Gastroesophageal sphincter (tissue), 3 donors: ENCODE measurements at regions not wholly inside any gene's neighbourhood (a gene's known extent, or its start where the extent isn't known, plus 50 kb on each side); places are given as distances from the start of the nearest gene placed in this dataset.

Experiments
- EP300 ChIP-seq: sonication (generic); formaldehyde crosslinking; IDR thresholded peaks from one replicate; pipeline ENCODE4 v1.6.1; 2017; ENCODE audit warnings: antibody characterized with exemption, mild to moderate bottlenecking
- POLR2A ChIP-seq, 2 donors: fragments of 450-650 bp; IDR thresholded peaks; one replicate each; pipeline ENCODE4 v1.6.1; 2017; ENCODE audit warnings: antibody characterized with exemption in 2 of 2, mild to moderate bottlenecking in 2 of 2, moderate library complexity in 1 of 2
- POLR2AphosphoS5 ChIP-seq: sonication (generic); formaldehyde crosslinking; IDR thresholded peaks from one replicate; pipeline ENCODE4 v1.6.1; 2017; ENCODE audit warnings: antibody characterized with exemption
- TF ChIP-seq, protein P1 (sequence below), 4 experiments: fragments of 200-600 bp in 2 of 4; fragments of 450-650 bp in 2 of 4; sonication (generic) in 1 of 4; IDR thresholded peaks; one replicate each; pipeline ENCODE4 v1.5.1; 2017 to 2019; ENCODE audit warnings: antibody characterized with exemption in 4 of 4, mild to moderate bottlenecking in 2 of 4, moderate library complexity in 2 of 4

GRCh38 chr3:96070678-96071077 lies 743.7 kb upstream of the EPHA6 start:
- TF ChIP-seq POLR2A (IDR thresholded peaks at IDR 0.05) (no peak), POLR2AphosphoS5 (no peak), EP300 (no peak)
- TF ChIP-seq, protein P1, sequence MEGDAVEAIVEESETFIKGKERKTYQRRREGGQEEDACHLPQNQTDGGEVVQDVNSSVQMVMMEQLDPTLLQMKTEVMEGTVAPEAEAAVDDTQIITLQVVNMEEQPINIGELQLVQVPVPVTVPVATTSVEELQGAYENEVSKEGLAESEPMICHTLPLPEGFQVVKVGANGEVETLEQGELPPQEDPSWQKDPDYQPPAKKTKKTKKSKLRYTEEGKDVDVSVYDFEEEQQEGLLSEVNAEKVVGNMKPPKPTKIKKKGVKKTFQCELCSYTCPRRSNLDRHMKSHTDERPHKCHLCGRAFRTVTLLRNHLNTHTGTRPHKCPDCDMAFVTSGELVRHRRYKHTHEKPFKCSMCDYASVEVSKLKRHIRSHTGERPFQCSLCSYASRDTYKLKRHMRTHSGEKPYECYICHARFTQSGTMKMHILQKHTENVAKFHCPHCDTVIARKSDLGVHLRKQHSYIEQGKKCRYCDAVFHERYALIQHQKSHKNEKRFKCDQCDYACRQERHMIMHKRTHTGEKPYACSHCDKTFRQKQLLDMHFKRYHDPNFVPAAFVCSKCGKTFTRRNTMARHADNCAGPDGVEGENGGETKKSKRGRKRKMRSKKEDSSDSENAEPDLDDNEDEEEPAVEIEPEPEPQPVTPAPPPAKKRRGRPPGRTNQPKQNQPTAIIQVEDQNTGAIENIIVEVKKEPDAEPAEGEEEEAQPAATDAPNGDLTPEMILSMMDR (IDR thresholded peaks at IDR 0.05) = no peak
